OCI-LY7 (cell line): ENCODE measurements at regions not wholly inside any gene's neighbourhood (a gene's known extent, or its start where the extent isn't known, plus 50 kb on each side); places are given as distances from the start of the nearest gene placed in this dataset.

Experiments used
- BruUV-seq: library from RNA; stranded (reverse); fragments of 400-500 nt; replicated peaks from 2 replicates; lab custom pipeline; 2021; lab: Mats Ljungman, UMichigan
- CTCF ChIA-PET: fragments of 300-600 bp; sonication (Branson Sonifier 250); formaldehyde crosslinking; loops from one replicate; lab custom pipeline; 2022; ENCODE audit warnings: antibody characterized with exemption; ENCODE audit not compliant: unreplicated experiment; lab: Charles Lee
- POLR2A ChIA-PET: fragments of 300-600 bp; sonication (Branson Sonifier 250); formaldehyde crosslinking; loops from one replicate; lab custom pipeline; 2022; ENCODE audit warnings: antibody characterized with exemption; lab: Charles Lee
- DNase-seq: peaks from one replicate; pipeline ENCODE4 v3.0.0-alpha.2; 2015; ENCODE audit warnings: low spot score
- H2AFZ ChIP-seq: fragments of 200-600 bp; sonication (generic), shearing (Covaris generic); 2 replicates; pipeline ENCODE4 v1.6.1; 2014; ENCODE audit warnings: mild to moderate bottlenecking, antibody characterized with exemption, low read length, moderate library complexity
- H3K27ac ChIP-seq: fragments of 200-600 bp; sonication (generic); 2 replicates; pipeline ENCODE4 v1.5.1; 2014; ENCODE audit warnings: mixed run types, low read depth, mild to moderate bottlenecking, moderate library complexity, low read length, inconsistent platforms; ENCODE audit not compliant: poor library complexity, severe bottlenecking
- H3K36me3 ChIP-seq: fragments of 200-600 bp; sonication (generic); 2 replicates; pipeline ENCODE4 v1.6.1; 2014; ENCODE audit warnings: mild to moderate bottlenecking, antibody characterized with exemption, low read length, moderate library complexity, mixed read lengths; ENCODE audit not compliant: insufficient read depth
- H3K4me1 ChIP-seq: fragments of 200-600 bp; sonication (generic); 2 replicates; pipeline ENCODE4 v1.5.1; 2014; ENCODE audit warnings: mild to moderate bottlenecking, low read length; ENCODE audit not compliant: insufficient read depth, poor library complexity, severe bottlenecking
- H3K4me2 ChIP-seq: fragments of 200-600 bp; sonication (generic); 2 replicates; pipeline ENCODE4 v1.6.1; 2014; ENCODE audit warnings: mild to moderate bottlenecking, low read length
- H3K4me3 ChIP-seq: fragments of 200-600 bp; sonication (generic); 2 replicates; pipeline ENCODE4 v1.5.1; 2014; ENCODE audit warnings: mild to moderate bottlenecking, low read depth, low read length; ENCODE audit not compliant: poor library complexity, severe bottlenecking
- H3K79me2 ChIP-seq: fragments of 200-600 bp; sonication (generic); 2 replicates; pipeline ENCODE4 v1.6.1; 2016; ENCODE audit warnings: low read depth, mild to moderate bottlenecking, low read length, moderate library complexity, mixed read lengths; ENCODE audit not compliant: insufficient read depth
- H3K9me2 ChIP-seq: fragments of 200-600 bp; sonication (generic); 2 replicates; pipeline ENCODE4 v1.6.1; 2016; ENCODE audit warnings: mild to moderate bottlenecking, low read length, mixed read lengths; ENCODE audit not compliant: insufficient read depth
- H3K9me3 ChIP-seq: fragments of 200-600 bp; sonication (generic); 2 replicates; pipeline ENCODE4 v1.6.1; 2014; ENCODE audit warnings: mild to moderate bottlenecking, mixed run types, low read length, mixed read lengths
- H4K20me1 ChIP-seq: fragments of 200-600 bp; sonication (generic); 2 replicates; pipeline ENCODE4 v1.6.1; 2014; ENCODE audit warnings: mild to moderate bottlenecking, antibody characterized with exemption, low read length, moderate library complexity, mixed read lengths; ENCODE audit not compliant: insufficient read depth
- CTCF ChIP-seq: fragments of 200-600 bp; sonication (generic); conservative IDR thresholded peaks from 2 replicates; pipeline ENCODE4 v1.5.1; 2014; ENCODE audit warnings: mild to moderate bottlenecking, antibody characterized with exemption, low read length, moderate library complexity, mixed read lengths
- EZH2phosphoT487 ChIP-seq: fragments of 200-600 bp; sonication (generic); IDR thresholded peaks from 2 replicates; pipeline ENCODE4 v1.6.1; 2018; ENCODE audit warnings: low read depth, borderline replicate concordance, mild to moderate bottlenecking, mixed run types, antibody characterized with exemption, low read length, moderate library complexity, mixed read lengths
- intact Hi-C: fragments of 100-400 bp; cut with micrococcal nuclease; formaldehyde crosslinking; loops from one replicate; pipeline ENCODE4 v1.10.0; 2022; ENCODE audit not compliant: unreplicated experiment

GRCh38 chr9:107637421-107638420 lies 148.2 kb upstream of the KLF4 start:
- H3K4me3 ChIP-seq: no peak overlapping the region
- no peaks in the 10 kb centered on the region for H3K9me3 ChIP-seq
- no peak for DNase-seq
- H3K27ac ChIP-seq: no peak overlapping the region
- no peak for TF ChIP-seq CTCF
- no peak for TF ChIP-seq EZH2phosphoT487
- H4K20me1 ChIP-seq: no peaks in the 10 kb centered on the region
- no peak overlapping the region for H2AFZ ChIP-seq
- no peaks in the 10 kb centered on the region for H3K9me2 ChIP-seq
- no peak overlapping the region for H3K4me2 ChIP-seq
- no peaks in the 10 kb centered on the region for H3K79me2 ChIP-seq
- intact Hi-C loops: no loop called here
- POLR2A ChIA-PET: no interaction called here
- CTCF ChIA-PET: no interaction called here
- H3K4me1 ChIP-seq: no peaks in the 10 kb centered on the region
- BruUV-seq: no TSS peak
- no peaks in the 10 kb centered on the region for H3K36me3 ChIP-seq

GRCh38 chr9:107636571-107637381 lies 147.2 kb upstream of the KLF4 start:
- ChIA-PET CTCF (no interaction called here), POLR2A (no interaction called here)
- intact Hi-C loops: no loop called here
- H3K79me2 ChIP-seq: no peaks in the 10 kb centered on the region
- no peaks in the 10 kb centered on the region for H3K9me2 ChIP-seq
- H4K20me1 ChIP-seq: no peaks in the 10 kb centered on the region
- H3K36me3 ChIP-seq: no peaks in the 10 kb centered on the region
- BruUV-seq: no TSS peak
- H2AFZ ChIP-seq: no peak overlapping the region
- no peak overlapping the region for H3K4me3 ChIP-seq
- H3K27ac ChIP-seq: no peak overlapping the region
- no peak overlapping the region for H3K4me2 ChIP-seq
- TF ChIP-seq EZH2phosphoT487: no peak
- no peak for TF ChIP-seq CTCF
- no peaks in the 10 kb centered on the region for H3K4me1 ChIP-seq
- H3K9me3 ChIP-seq: no peaks in the 10 kb centered on the region
- no peak for DNase-seq
